Spleen (tissue), 7 donors: ENCODE measurements at regions not wholly inside any gene's neighbourhood (a gene's known extent, or its start where the extent isn't known, plus 50 kb on each side); places are given as distances from the start of the nearest gene placed in this dataset.

Experiments used
- CTCF ChIP-seq, 11 experiments: fragments of 200-600 bp in 7 of 11; fragments of 450-650 bp in 4 of 11; sonication (generic) in 4 of 11; IDR thresholded peaks in 8 of 11; conservative IDR thresholded peaks in 3 of 11; 1 replicate in 7 of 11; 2 replicates in 4 of 11; pipeline versions ENCODE4 v1.4.0 to v1.8.0; 2016 to 2021; ENCODE audit warnings: antibody characterized with exemption in 11 of 11, inconsistent platforms in 4 of 11, mild to moderate bottlenecking in 1 of 11
- POLR2A ChIP-seq, 3 donors: fragments of 450-650 bp; IDR thresholded peaks; one replicate each; pipeline ENCODE4 v1.5.1; 2017; ENCODE audit warnings: antibody characterized with exemption in 3 of 3, mild to moderate bottlenecking in 1 of 3
- POLR2AphosphoS5 ChIP-seq, 3 donors: sonication (generic); formaldehyde crosslinking; IDR thresholded peaks; one replicate each; pipeline ENCODE4 v1.5.1; 2017; ENCODE audit warnings: antibody characterized with exemption in 3 of 3
- donor health status: DM: no; HTN: no; CAD: no; lungs with moderate emphysema.
- donor health status: DM: no; HTN: no; CAD: no.
- donor health status: DM: no; HTN: no; CAD: no.

GRCh38 chr2:42999391-42999841, 207.0 kb upstream of the HAAO start:
- TF ChIP-seq CTCF (IDR thresholded peaks at IDR 0.05 in 8 of 11, conservative IDR thresholded peaks at IDR 0.05 in 3 of 11) (no peak), POLR2AphosphoS5 (IDR thresholded peaks at IDR 0.05) (no peak), POLR2A (IDR thresholded peaks at IDR 0.05) (no peak)
